GM04504 (cell line): ENCODE measurements at regions not wholly inside any gene's neighbourhood (a gene's known extent, or its start where the extent isn't known, plus 50 kb on each side); places are given as distances from the start of the nearest gene placed in this dataset.
"Not testable (repeated sequence)": the region's sequence is repeated elsewhere in the genome, so short reads cannot be mapped to it uniquely, and the experiment has no call there.

ENCODE experiments used
- DNase-seq: peaks from one replicate; pipeline ENCODE4 v3.0.0-alpha.2; 2012; ENCODE audit warnings: low read depth

DNA sequence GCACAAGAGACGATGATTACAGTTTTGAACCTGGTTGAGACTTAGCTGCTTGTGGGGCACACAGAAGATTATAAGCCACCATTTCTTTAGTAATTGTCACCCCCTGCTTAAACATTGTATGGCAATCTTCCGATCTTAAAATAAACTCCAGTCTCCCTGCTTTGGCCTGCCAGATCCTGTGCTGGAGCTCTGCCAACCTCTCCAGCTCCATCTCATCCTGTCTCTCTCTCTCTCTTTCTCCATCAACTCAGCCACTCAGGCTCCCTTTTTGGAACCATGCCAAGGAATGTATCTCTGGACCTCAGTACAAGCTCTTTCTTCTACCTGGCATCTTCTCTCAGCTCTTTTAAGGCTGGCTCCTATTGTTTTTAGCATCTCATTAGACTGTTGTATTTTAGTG is 1053.2 kb downstream of the REEP3 start:
- no peak for DNase-seq

DNA sequence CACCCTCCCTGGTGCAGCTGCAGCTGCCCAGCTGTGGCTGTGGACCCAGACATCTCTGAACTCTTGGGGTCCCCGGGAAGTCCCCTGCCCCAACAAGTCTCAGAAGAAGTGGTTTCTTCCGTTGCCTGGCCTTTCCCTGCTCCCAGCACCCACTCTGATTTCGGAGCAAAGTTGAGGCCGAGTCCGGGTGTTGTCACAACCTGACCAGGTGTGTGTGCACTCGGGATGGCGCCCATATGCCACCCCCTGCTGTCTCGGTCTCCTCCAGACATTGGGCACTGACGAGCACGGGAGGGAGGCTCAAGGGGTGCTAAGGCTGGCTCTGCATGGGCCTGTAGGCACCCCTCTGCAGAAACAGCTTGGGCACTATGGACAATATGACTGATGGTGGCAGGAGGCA is 1055.3 kb downstream of the REEP3 start:
- no peak for DNase-seq

- DNase-seq = not testable (repeated sequence)
Measured at GRCh38 chr10:64578757-64579156, 1057.6 kb downstream of the REEP3 start.

GRCh38 chr10:64586934-64587503 is 1065.8 kb downstream of the REEP3 start:
- DNase-seq = no peak

GRCh38 chr10:64594072-64594471 is 1072.9 kb downstream of the REEP3 start:
- no peak for DNase-seq

- no peak for DNase-seq
Measured at GRCh38 chr10:64598600-64598999, 1077.4 kb downstream of the REEP3 start.

DNA sequence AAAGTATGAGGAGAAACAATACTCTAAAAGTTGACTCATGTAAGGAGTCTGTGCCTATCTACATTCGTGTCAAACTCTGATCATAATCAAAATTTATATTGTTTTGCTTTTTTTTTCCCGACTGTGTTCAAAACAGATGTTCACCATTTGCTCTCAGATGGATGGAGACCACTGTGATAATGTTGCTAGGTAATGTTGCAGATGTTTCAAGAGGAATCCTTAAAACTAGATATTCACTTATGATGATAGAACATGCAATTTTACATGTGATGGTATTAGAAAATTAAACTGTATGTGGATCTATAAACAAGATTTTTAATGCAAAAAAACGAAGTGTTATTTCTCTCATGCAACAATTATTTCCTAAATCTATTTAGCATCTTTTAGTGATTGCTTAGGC is 1080.1 kb downstream of the REEP3 start:
- no peak for DNase-seq

- DNase-seq = no peak
Measured at GRCh38 chr10:64617085-64617484, 1095.9 kb downstream of the REEP3 start.

DNA sequence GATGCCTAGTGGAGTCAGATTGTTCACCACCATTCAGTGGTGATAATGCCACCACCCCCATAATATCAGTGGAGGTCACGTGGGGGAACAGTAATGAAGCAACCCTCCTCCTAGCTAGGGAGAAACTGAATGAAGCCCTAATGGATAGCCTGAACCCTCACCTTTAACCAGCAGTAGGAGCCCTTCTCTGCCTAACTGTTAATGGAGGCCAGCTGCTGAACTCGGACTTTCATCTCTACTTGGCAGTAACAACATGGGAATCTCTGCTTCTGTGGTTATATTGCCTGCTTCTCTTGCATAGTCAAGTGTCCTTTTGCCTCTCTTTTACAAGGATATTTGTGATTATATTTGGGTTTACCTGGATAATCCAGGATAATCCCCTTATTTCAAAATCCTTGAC is 1097.9 kb downstream of the REEP3 start:
- DNase-seq = no peak

GRCh38 chr10:64626924-64627323 is 1105.7 kb downstream of the REEP3 start:
- no peak for DNase-seq

GRCh38 chr10:64630534-64630933 is 1109.3 kb downstream of the REEP3 start:
- no peak for DNase-seq

DNA sequence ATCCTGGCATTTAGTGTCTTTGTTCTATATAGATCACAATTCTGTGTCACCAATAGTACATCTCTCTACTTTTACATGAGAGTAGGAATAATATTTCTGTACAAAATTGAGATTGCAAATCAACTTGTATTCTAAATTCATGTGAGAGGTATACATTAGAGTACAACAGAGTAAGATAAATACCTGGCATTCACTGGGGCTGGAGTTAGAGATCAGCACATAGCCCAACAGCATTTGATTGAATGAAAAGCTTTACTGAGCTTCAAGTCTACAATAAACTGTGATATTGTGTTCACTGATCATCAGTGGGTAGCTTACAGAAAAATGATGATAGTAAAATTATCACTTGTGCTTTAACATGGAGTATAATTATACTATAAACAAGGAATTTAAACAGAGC is 1114.7 kb downstream of the REEP3 start:
- no peak for DNase-seq

GRCh38 chr10:64636461-64636860 is 1115.3 kb downstream of the REEP3 start:
- DNase-seq = no peak

DNA sequence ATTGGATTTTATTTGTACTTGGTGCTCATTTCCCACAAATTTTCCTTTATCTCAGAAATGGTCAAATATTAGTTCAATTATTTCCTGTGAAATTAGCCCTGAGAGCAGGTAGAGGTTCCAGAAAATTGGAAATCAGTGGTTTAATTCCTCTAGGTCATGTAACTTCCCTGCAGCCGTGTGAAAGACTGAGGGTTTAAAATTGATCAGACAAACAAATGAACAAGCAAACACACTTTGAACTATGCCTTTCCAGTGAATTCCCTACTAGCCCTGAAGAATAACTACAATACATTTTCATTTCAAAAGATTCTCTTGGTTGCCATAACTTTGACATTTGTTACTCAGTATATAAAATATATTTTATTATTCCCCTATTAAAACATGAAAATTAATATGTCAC is 1116.7 kb downstream of the REEP3 start:
- no peak for DNase-seq

DNA sequence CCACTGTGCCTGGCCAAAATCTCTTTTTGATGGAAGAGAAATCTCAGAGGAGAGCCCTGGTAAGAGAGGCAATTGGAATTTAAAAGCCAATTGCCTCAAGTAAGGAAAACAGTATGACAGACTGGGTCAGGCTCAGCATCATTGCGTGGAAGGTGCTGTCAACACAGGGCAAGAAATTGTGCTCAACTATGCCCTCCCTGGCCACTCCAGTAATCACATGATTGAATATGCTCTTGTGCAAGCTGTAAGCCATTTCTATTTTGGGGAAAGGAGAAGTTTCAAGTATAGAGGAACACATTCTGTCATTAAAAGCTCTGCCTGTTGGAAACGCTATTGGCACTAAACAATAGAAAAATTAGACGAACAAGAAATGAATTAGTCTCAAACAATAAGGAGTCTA is 1127.7 kb downstream of the REEP3 start:
- no peak for DNase-seq

- DNase-seq = no peak
Measured at GRCh38 chr10:64658528-64658927, 1137.3 kb downstream of the REEP3 start.

- no peak for DNase-seq
Measured at GRCh38 chr10:64659311-64659710, 1138.1 kb downstream of the REEP3 start.

GRCh38 chr10:64682043-64682442 is 1160.8 kb downstream of the REEP3 start:
- DNase-seq = no peak

DNA sequence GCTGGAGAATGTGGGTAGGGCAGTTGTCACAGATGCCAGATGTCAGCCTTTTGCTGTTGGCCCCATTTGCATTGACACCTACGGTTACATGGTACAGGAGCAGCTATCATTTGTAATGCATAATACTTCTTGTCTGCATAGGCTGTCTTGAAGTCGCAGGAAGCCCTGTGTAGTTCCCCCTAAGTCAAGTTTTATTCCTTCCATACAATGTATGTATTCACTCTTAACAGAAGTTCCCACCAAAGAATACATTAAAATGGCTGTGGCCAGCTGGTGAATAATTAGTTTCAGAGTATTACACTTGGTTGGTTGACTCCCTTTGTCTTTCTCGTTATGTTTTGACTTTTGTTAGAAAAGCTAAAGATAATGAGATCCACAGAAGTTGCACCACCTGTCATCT is 1169.0 kb downstream of the REEP3 start:
- DNase-seq = no peak

- DNase-seq = no peak
Measured at GRCh38 chr10:64699244-64699643, 1178.0 kb downstream of the REEP3 start.

DNA sequence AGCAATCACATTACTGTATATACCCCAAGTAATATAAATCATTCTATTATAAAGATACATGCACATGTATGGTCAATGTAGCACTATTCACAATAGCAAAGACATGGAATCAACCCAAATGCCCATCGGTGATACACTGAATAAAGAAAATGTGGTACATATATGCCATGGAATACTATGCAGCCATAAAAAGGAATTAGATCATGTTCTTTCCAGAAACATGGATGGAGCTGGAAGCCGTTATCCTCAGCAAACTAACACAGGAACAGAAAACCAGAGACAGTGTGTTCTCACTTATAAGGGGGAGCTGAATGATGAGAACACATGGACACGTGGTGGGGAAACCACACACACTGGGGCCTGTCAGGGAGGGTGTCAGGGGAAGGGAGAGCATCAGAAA is 1180.9 kb downstream of the REEP3 start:
- not testable (repeated sequence) for DNase-seq

DNA sequence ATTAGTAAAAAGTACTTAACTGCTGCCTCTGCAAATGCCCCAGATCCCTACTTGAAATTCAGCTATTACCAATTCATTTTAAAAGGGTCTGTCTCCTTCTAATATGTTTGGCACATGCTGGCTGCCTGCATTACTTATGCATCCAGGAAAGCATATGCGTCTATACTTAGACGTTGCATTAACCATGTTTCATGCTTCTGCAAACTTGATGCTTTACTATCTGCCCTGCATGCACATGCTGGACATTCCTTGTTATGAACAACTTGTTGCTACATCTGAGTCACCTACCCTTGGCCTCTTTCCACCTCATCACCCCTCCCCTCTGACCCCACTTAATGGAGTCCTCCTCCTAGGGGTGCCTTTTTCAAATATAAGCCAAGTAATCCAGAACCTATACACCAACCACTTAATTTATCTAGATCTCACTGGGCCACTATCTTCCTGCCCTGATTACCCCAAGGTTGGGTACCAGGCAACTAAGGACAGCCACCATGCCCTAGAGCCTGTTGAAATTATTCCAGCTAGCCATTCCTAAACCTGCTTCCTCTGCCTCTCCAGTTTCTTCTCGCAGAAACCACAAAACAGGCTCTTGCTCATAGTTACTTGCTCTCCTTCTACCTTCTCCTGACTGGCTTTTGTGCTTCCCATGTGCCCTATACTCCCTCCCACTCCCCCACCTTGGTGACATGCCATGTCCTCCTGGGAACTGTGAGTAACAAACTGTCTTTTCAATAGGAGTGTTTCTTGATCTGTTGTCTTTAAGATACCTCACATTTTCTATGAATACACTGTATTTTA is 1187.9 kb downstream of the REEP3 start:
- no peak for DNase-seq

DNA sequence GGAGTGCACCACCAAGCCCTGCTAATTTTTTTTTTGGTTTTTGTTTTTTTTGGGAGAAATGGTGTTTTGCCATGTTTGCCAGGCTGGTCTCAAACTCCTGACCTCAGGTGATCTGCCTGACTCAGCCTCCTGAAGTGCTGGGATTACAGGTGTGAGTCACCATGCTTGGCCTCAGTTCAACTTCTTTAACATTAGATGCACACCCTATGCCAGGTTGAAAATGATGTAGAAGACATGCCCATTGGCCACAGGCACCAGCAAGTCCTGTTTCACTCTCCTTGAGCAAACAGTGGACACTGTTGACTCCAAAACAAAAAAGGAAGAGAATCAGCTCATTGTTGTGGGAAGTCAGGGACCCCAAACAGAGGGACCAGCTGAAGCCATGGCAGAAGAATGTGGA is 1205.3 kb downstream of the REEP3 start:
- no peak for DNase-seq

GRCh38 chr10:64731016-64731415 is 1209.8 kb downstream of the REEP3 start:
- no peak for DNase-seq
